Lower leg skin (tissue), 4 donors: ENCODE measurements at regions not wholly inside any gene's neighbourhood (a gene's known extent, or its start where the extent isn't known, plus 50 kb on each side); places are given as distances from the start of the nearest gene placed in this dataset.

ENCODE experiments used
- DNase-seq, 2 donors: peaks; one replicate each; pipeline ENCODE4 v3.0.0-alpha.2; 2019; ENCODE audit warnings: low spot score in 2 of 2
- H3K4me3 ChIP-seq: fragments of 200-600 bp; sonication (generic); 2 replicates; pipeline ENCODE4 v1.5.1; 2017; ENCODE audit warnings: mild to moderate bottlenecking, low read depth; ENCODE audit not compliant: poor library complexity, severe bottlenecking
- CTCF ChIP-seq, 3 donors: fragments of 450-650 bp; IDR thresholded peaks; one replicate each; pipeline ENCODE4 v1.5.1; 2016; ENCODE audit warnings: antibody characterized with exemption in 3 of 3, mild to moderate bottlenecking in 3 of 3, moderate library complexity in 2 of 3
- POLR2A ChIP-seq, 2 donors: fragments of 450-650 bp; IDR thresholded peaks; one replicate each; pipeline ENCODE4 v1.6.1; 2016 to 2017; ENCODE audit warnings: antibody characterized with exemption in 2 of 2, mild to moderate bottlenecking in 1 of 2, moderate library complexity in 1 of 2
- WGBS, 2 donors: methylation state at CpG; one replicate each; pipeline ENCODE4 v1.1.5; 2018; 5-methylcytosine and 5-hydroxymethylcytosine counted together
- intact Hi-C: fragments of 100-400 bp; cut with DNase I; formaldehyde crosslinking; loops from one replicate; pipeline ENCODE4 v1.15.0; 2023; ENCODE audit warnings: low total_unique reads

GRCh38 chr13:47813718-47814117 lies 187.4 kb downstream of the SUCLA2 start:
- DNase-seq, result no peak
- intact Hi-C loops, result no loop called here
- no peak overlapping the region for H3K4me3 ChIP-seq
- WGBS, 2 donors, result 33 to 56% methylated on average over 1 of the region's 1 CpG
- TF ChIP-seq POLR2A (IDR thresholded peaks at IDR 0.05), result no peak
- no peak for TF ChIP-seq CTCF (IDR thresholded peaks at IDR 0.05)

- WGBS, 2 donors, result 59 to 70% methylated on average over 1 of the region's 1 CpG
- no peak for DNase-seq
- intact Hi-C loops, result no loop called here
- H3K4me3 ChIP-seq, result no peak overlapping the region
- no peak for TF ChIP-seq POLR2A (IDR thresholded peaks at IDR 0.05)
- no peak for TF ChIP-seq CTCF (IDR thresholded peaks at IDR 0.05)
These were observed 191.7 kb downstream of the SUCLA2 start for GRCh38 chr13:47809411-47809810.

DNA sequence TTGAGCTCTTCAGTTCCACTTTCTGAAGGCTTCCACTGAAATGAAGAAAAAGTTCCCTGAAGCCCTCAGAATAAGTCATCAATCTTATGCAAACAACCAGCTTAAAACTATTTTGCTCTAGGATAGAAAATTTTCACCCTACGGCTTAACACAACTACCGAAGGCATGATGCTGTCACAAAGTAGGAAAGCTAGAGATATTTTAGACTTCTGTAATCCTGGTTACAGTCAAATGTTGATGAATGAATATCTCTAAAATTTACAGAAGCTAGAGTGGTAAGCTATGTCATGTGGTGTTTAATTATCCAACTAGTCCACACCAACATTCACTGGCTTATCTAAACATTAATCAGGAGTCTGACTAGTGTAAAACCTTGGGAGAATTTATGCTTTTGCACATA lies 197.9 kb downstream of the SUCLA2 start:
- intact Hi-C loops, result no loop called here
- TF ChIP-seq CTCF (IDR thresholded peaks at IDR 0.05) (no peak), POLR2A (IDR thresholded peaks at IDR 0.05) (no peak)
- DNase-seq, result no peak
- no peak overlapping the region for H3K4me3 ChIP-seq
- WGBS, 2 donors, result 53 to 65% methylated on average over 2 of the region's 2 CpGs

DNA sequence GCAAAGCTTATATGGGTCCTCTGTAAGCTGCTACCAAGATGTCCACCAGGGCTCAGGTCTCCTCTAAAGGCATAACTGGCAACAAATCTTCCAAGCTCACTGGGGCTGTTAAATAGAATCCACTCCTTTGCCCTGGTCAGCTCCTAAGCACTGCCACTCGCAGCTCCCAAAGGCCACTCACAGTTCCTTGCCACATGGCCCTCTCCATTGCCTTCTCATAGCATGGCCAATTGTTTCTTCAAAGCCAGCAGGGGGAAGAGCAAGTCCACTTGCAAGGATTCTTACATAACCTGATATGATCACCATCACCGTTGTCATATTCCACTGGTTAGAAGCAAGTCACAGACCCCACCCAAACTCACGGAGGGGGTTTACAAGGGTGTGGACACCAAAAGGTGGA lies 199.5 kb downstream of the SUCLA2 start:
- no peak overlapping the region for H3K4me3 ChIP-seq
- no peak for DNase-seq
- intact Hi-C loops, result no loop called here
- 92 to 94% methylated on average over 3 of the region's 3 CpGs for WGBS, 2 donors
- no peak for TF ChIP-seq CTCF (IDR thresholded peaks at IDR 0.05)
- TF ChIP-seq POLR2A (IDR thresholded peaks at IDR 0.05), result no peak

DNA sequence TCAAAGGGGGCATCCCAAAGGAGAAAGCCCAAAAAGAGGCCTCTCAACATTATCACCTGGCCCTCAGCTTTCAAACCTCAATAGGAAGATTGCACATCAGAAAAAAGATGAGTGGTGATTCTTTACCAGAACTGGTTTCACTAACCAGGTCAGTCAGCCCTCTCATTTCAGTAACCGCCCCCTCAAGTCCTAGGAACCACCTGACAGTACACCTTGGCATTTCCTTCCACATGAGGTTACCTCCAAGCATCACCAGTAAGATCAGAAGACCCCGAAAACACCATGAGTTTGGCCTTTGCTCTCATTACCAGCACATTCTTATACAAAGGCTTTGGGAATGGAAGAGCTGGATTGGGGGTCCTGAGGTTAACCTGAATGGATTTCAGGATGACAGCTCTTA lies 200.5 kb downstream of the SUCLA2 start:
- 87 to 94% methylated on average over 2 of the region's 2 CpGs for WGBS, 2 donors
- DNase-seq, result no peak
- intact Hi-C loops, result no loop called here
- H3K4me3 ChIP-seq, result no peak overlapping the region
- TF ChIP-seq CTCF (IDR thresholded peaks at IDR 0.05) (no peak), POLR2A (IDR thresholded peaks at IDR 0.05) (no peak)

DNA sequence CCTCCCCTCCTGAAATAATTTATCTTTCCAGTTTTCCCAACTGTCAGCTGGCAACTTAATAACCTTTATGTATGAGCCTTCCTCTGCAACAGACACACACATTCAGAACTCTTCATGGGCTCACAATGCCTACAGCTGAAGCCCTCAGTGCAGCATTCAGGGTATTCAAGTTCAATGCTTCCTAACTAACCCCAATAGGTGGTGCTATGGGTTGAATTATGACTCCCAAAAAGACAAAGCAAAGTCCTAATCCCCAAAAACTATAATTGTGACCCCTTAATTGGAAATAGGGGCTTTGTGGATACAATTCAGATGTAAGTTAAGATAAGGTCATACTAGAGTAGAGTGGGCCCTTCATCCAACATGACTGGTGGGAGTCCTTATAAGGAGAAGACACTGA lies 202.2 kb downstream of the SUCLA2 start:
- no peak overlapping the region for H3K4me3 ChIP-seq
- no peak for DNase-seq
- TF ChIP-seq POLR2A (IDR thresholded peaks at IDR 0.05), result no peak
- intact Hi-C loops, result no loop called here
